ENCODE measurements at regions not wholly inside any gene's neighbourhood (a gene's known extent, or its start where the extent isn't known, plus 50 kb on each side); places are given as distances from the start of the nearest gene placed in this dataset.

DNA sequence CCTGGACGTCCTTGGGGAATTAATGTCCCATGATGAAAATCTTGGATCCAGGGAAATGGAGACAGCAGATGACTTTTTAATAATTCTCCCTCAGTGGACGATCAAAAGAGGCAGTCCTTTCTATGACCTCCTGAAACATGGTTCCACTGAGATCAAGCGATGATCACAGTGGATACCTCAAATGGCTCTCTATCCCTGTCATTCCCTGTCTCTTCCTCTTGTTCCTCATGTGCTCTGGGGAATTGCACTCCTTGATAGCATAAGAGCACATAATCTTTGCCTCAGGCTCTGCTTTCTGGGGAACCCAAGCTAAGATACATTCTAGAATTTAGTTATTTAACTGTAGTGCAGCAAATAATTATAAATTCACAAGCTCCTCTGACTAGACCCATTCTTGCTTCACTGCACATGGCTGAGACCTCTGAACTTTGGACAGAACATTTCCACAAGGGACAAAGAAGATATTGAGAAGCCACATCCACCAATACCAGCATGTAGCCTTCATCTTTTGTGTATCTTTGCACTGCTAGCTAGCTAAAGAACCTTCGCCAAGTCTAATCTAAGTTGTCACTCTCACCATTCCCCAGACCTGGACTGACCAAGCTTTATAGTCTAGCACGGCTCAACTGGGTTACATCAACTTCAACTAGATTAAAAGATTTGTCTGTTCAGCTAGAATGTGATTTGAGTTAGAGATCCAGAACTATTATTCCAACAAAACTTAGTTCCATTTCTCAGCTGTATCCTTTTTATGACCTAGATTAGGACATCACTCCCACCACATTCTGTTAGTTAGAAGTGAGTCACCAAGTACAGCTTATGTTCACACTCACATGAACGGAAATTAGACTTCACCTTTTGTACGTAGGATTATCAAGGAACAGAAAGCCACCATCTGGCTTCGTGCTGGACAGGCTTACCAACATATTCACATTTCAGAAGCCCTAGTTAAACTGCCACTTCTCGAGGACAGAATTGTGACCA lies 142.7 kb downstream of the SUCLA2 start:
- TF ChIP-seq, protein P1, sequence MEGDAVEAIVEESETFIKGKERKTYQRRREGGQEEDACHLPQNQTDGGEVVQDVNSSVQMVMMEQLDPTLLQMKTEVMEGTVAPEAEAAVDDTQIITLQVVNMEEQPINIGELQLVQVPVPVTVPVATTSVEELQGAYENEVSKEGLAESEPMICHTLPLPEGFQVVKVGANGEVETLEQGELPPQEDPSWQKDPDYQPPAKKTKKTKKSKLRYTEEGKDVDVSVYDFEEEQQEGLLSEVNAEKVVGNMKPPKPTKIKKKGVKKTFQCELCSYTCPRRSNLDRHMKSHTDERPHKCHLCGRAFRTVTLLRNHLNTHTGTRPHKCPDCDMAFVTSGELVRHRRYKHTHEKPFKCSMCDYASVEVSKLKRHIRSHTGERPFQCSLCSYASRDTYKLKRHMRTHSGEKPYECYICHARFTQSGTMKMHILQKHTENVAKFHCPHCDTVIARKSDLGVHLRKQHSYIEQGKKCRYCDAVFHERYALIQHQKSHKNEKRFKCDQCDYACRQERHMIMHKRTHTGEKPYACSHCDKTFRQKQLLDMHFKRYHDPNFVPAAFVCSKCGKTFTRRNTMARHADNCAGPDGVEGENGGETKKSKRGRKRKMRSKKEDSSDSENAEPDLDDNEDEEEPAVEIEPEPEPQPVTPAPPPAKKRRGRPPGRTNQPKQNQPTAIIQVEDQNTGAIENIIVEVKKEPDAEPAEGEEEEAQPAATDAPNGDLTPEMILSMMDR (conservative IDR thresholded peaks at IDR 0.05), result no peak
- TF ChIP-seq EZH2 (IDR thresholded peaks at IDR 0.05; ENCODE audit: low read depth), result no peak
- Histone ChIP-seq H2AFZ (no peak overlapping the region), H3K4me3 (no peak overlapping the region), H3K9me2 (ENCODE audit: insufficient read depth) (no peaks in the 10 kb centered on the region), H3K9me3 (ENCODE audit: insufficient read depth, low read depth) (no peaks in the 10 kb centered on the region), H3K4me2 (no peak overlapping the region), H3K27me3 (ENCODE audit: insufficient read depth, low read depth) (no peaks in the 10 kb centered on the region), H3K4me1 (replicated peaks; ENCODE audit: insufficient read depth) (no peaks in the 10 kb centered on the region), H3K27ac (no peak overlapping the region), H3K36me3 (ENCODE audit: low read depth) (no peaks in the 10 kb centered on the region), H3K79me2 (ENCODE audit: low read depth) (no peaks in the 10 kb centered on the region), H3F3A (ENCODE audit: insufficient read depth, low read depth) (no peaks in the 10 kb centered on the region), H4K20me1 (ENCODE audit: insufficient read depth) (no peaks in the 10 kb centered on the region)
- no peak for DNase-seq
- POLR2A ChIA-PET (ENCODE audit: unreplicated experiment), result no interaction called here
- intact Hi-C loops (cut with micrococcal nuclease; ENCODE audit: unreplicated experiment), result no loop called here
- CTCF ChIA-PET, result no interaction called here
- BruUV-seq (replicated peaks), result no TSS peak

DNA sequence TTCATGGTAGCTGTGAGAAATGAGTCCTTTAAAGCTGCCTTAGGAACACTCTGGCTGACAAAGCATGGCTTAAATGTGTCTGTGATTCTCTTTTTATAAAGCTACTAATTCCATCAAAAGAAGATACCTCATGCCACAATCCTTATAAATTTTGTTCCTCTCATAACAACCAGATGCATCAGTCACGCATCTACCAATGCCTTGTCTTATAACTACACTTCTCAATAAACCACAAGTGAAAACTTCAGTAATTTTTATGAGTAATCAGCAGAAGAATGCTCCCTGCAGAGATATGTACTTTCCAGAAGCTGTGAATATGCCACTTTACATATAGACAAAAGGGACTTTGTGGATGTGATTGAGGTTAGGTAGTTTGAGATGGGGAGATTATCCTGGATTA lies 147.8 kb downstream of the SUCLA2 start:
- H2AFZ ChIP-seq, result no peak overlapping the region
- intact Hi-C loops (cut with micrococcal nuclease; ENCODE audit: unreplicated experiment), result no loop called here
- TF ChIP-seq, protein P1 (conservative IDR thresholded peaks at IDR 0.05), result no peak
- ChIA-PET CTCF (no interaction called here), POLR2A (ENCODE audit: unreplicated experiment) (no interaction called here)
- no peak overlapping the region for H3K4me2 ChIP-seq
- no peaks in the 10 kb centered on the region for H3F3A ChIP-seq (ENCODE audit: insufficient read depth, low read depth)
- DNase-seq, result no peak
- peaks cover 6% of the 10 kb centered on the region; the same call in 1 of the 2 replicates for H3K9me3 ChIP-seq (ENCODE audit: insufficient read depth, low read depth)
- BruUV-seq (replicated peaks), result no TSS peak
- no peak overlapping the region for H3K4me3 ChIP-seq
- no peaks in the 10 kb centered on the region for H3K27me3 ChIP-seq (ENCODE audit: insufficient read depth, low read depth)
- H4K20me1 ChIP-seq (ENCODE audit: insufficient read depth), result no peaks in the 10 kb centered on the region
- no peaks in the 10 kb centered on the region for H3K9me2 ChIP-seq (ENCODE audit: insufficient read depth)
- no peaks in the 10 kb centered on the region for H3K79me2 ChIP-seq (ENCODE audit: low read depth)
- H3K36me3 ChIP-seq (ENCODE audit: low read depth), result no peaks in the 10 kb centered on the region
- no peaks in the 10 kb centered on the region for H3K4me1 ChIP-seq (replicated peaks; ENCODE audit: insufficient read depth)
- no peak overlapping the region for H3K27ac ChIP-seq

DNA sequence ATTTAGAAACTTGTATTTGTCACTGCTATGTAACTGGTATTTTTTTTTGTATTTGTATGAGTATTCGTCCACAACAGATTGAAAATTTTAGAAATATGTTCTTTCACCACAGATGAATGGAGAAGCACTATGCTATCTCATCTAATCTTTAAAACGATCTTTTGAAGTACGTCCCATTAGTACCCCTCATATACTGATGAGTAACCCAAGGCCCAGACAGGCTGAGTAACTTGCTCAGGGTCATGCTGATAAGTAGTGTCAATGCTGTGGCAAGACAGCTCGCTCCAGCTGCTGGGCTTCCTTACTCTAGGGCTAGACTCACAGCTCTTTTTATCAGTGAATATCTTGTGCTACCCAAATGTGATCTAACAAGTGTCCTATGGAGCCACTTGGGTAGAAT lies 154.2 kb downstream of the SUCLA2 start:
- Histone ChIP-seq H3K36me3 (ENCODE audit: low read depth) (no peaks in the 10 kb centered on the region), H3K27me3 (ENCODE audit: insufficient read depth, low read depth) (no peaks in the 10 kb centered on the region), H3K4me1 (replicated peaks; ENCODE audit: insufficient read depth) (no peaks in the 10 kb centered on the region), H2AFZ (no peak overlapping the region), H3K4me3 (no peak overlapping the region), H4K20me1 (ENCODE audit: insufficient read depth) (no peaks in the 10 kb centered on the region), H3F3A (ENCODE audit: insufficient read depth, low read depth) (no peaks in the 10 kb centered on the region), H3K79me2 (ENCODE audit: low read depth) (no peaks in the 10 kb centered on the region), H3K4me2 (no peak overlapping the region), H3K9me3 (ENCODE audit: insufficient read depth, low read depth) (peaks cover 6% of the 10 kb centered on the region; the same call in 1 of the 2 replicates), H3K27ac (no peak overlapping the region), H3K9me2 (ENCODE audit: insufficient read depth) (no peaks in the 10 kb centered on the region; the same call in 1 of the 2 replicates)
- no peak for TF ChIP-seq EZH2 (IDR thresholded peaks at IDR 0.05; ENCODE audit: low read depth)
- TF ChIP-seq, protein P1 (conservative IDR thresholded peaks at IDR 0.05), result no peak
- CTCF ChIA-PET, result no interaction called here
- POLR2A ChIA-PET (ENCODE audit: unreplicated experiment), result no interaction called here
- intact Hi-C loops (cut with micrococcal nuclease; ENCODE audit: unreplicated experiment), result no loop called here
- BruUV-seq (replicated peaks), result no TSS peak
- no peak for DNase-seq

Measured in PC-9 (cell line).